SK-N-SH (cell line): ENCODE measurements at regions not wholly inside any gene's neighbourhood (a gene's known extent, or its start where the extent isn't known, plus 50 kb on each side); places are given as distances from the start of the nearest gene placed in this dataset.

ENCODE experiments used
- CTCF ChIA-PET: fragments of 300-600, 350-600 bp; formaldehyde crosslinking; extraction: SDS; loops from one replicate; lab custom pipeline; 2021; lab: Yijun Ruan, JAX
- POLR2A ChIA-PET: fragments of 350-600 bp; sonication (Branson Sonifier 250); formaldehyde crosslinking; extraction: SDS; loops from one replicate; lab custom pipeline; 2020; ENCODE audit warnings: antibody characterized with exemption, inconsistent platforms; lab: Yijun Ruan, JAX
- DNase-seq: peaks from one replicate; pipeline ENCODE4 v3.0.0; 2012
- H2AFZ ChIP-seq: fragments of 200-600 bp; sonication (generic); 2 replicates; pipeline ENCODE4 v1.8.1; 2016; ENCODE audit warnings: antibody characterized with exemption, mild to moderate bottlenecking, low read depth
- H3F3A ChIP-seq: fragments of 200-600 bp; sonication (generic); replicated peaks from 2 replicates; pipeline ENCODE3; 2016; ENCODE audit warnings: antibody characterized with exemption, mild to moderate bottlenecking; ENCODE audit not compliant: insufficient read depth
- H3K27ac ChIP-seq, 2 experiments: fragments of 200-500 bp in 1 of 2; fragments of 200-600 bp in 1 of 2; sonication (Bioruptor generic) in 1 of 2; sonication (generic), shearing (Covaris generic) in 1 of 2; 2 replicates each; pipeline versions ENCODE4 v1.5.1 to v1.6.1; 2014 to 2016; ENCODE audit warnings: low read depth in 2 of 2, inconsistent platforms in 1 of 2, low read length in 1 of 2, mild to moderate bottlenecking in 1 of 2, mixed read lengths in 1 of 2
- H3K27me3 ChIP-seq: fragments of 200-600 bp; sonication (generic), shearing (Covaris generic); 2 replicates; pipeline ENCODE4 v1.6.1; 2016; ENCODE audit warnings: mixed run types; ENCODE audit not compliant: insufficient read depth
- H3K36me3 ChIP-seq, 2 experiments: fragments of 200-500 bp in 1 of 2; fragments of 200-600 bp in 1 of 2; sonication (Bioruptor generic) in 1 of 2; sonication (generic) in 1 of 2; replicated peaks in 1 of 2; 2 replicates each; pipeline versions ENCODE3 to v1.5.1; 2014 to 2016; ENCODE audit warnings: low read length in 1 of 2, mild to moderate bottlenecking in 1 of 2; ENCODE audit not compliant: insufficient read depth in 2 of 2, control insufficient read depth in 1 of 2
- H3K4me1 ChIP-seq, 2 experiments: fragments of 200-500 bp in 1 of 2; fragments of 200-600 bp in 1 of 2; sonication (Bioruptor generic) in 1 of 2; sonication (generic), shearing (Covaris generic) in 1 of 2; 2 replicates each; pipeline versions ENCODE4 v1.5.1 to v1.6.1; 2014 to 2016; ENCODE audit warnings: low read depth in 1 of 2, low read length in 1 of 2, mixed run types in 1 of 2; ENCODE audit not compliant: insufficient read depth in 2 of 2, control insufficient read depth in 1 of 2
- H3K4me2 ChIP-seq: fragments of 200-600 bp; sonication (generic), shearing (Covaris generic); 2 replicates; pipeline ENCODE4 v1.6.1; 2017; ENCODE audit warnings: mixed run types
- H3K4me3 ChIP-seq, 2 experiments: fragments of 200-500 bp in 1 of 2; fragments of 200-600 bp in 1 of 2; sonication (Bioruptor generic) in 1 of 2; sonication (generic), shearing (Covaris generic) in 1 of 2; 2 replicates each; pipeline versions ENCODE4 v1.5.1 to v1.8.1; 2014 to 2016; ENCODE audit warnings: low read depth in 2 of 2, inconsistent platforms in 1 of 2, low read length in 1 of 2, mild to moderate bottlenecking in 1 of 2, mixed read lengths in 1 of 2, moderate library complexity in 1 of 2
- H3K79me2 ChIP-seq: fragments of 200-600 bp; sonication (generic); 2 replicates; pipeline ENCODE4 v1.8.1; 2017; ENCODE audit warnings: mild to moderate bottlenecking; ENCODE audit not compliant: insufficient read depth
- H3K9ac ChIP-seq: fragments of 200-600 bp; sonication (generic); 2 replicates; pipeline ENCODE4 v1.6.1; 2017; ENCODE audit warnings: mixed run types
- H3K9me2 ChIP-seq: fragments of 200-600 bp; sonication (generic); 2 replicates; pipeline ENCODE4 v1.6.1; 2017; ENCODE audit warnings: mixed run types
- H3K9me3 ChIP-seq: fragments of 200-600 bp; sonication (generic); 2 replicates; pipeline ENCODE4 v1.6.1; 2017; ENCODE audit warnings: mixed run types, mild to moderate bottlenecking, moderate library complexity
- H4K20me1 ChIP-seq: fragments of 200-600 bp; sonication (generic); 2 replicates; pipeline ENCODE4 v1.6.1; 2017; ENCODE audit warnings: mild to moderate bottlenecking, mixed run types; ENCODE audit not compliant: insufficient read depth
- CHD2 ChIP-seq: fragments of 150-350 bp; IDR thresholded peaks from 2 replicates; pipeline ENCODE4 v1.6.1; 2018; ENCODE audit warnings: low read length; ENCODE audit not compliant: partially characterized antibody
- EP300 ChIP-seq, 2 experiments: IDR thresholded peaks; 2 replicates each; pipeline versions ENCODE4 v1.4.0 to v1.6.1; 2012; ENCODE audit warnings: borderline replicate concordance in 1 of 2, low read depth in 1 of 2, low read length in 1 of 2
- FOXJ3 ChIP-seq: sonication (generic); formaldehyde crosslinking; IDR thresholded peaks from 2 replicates; pipeline ENCODE4 v1.5.1; 2020; ENCODE audit warnings: mild to moderate bottlenecking, missing genetic modification reagents
- FOXM1 ChIP-seq: IDR thresholded peaks from 2 replicates; pipeline ENCODE4 v1.4.0; 2012; ENCODE audit warnings: low read depth, mild to moderate bottlenecking
- GABPA ChIP-seq: IDR thresholded peaks from 2 replicates; pipeline ENCODE4 v1.4.0; 2012; ENCODE audit warnings: low read depth, mild to moderate bottlenecking
- GATA2 ChIP-seq: sonication (generic); formaldehyde crosslinking; IDR thresholded peaks from 2 replicates; pipeline ENCODE4 v1.5.0; 2020; ENCODE audit warnings: mild to moderate bottlenecking, missing genetic modification reagents
- MAX ChIP-seq: IDR thresholded peaks from 2 replicates; pipeline ENCODE4 v1.4.0; 2012; ENCODE audit warnings: low read depth
- MEF2A ChIP-seq: IDR thresholded peaks from 2 replicates; pipeline ENCODE4 v1.4.0; 2012; ENCODE audit warnings: low read depth, borderline replicate concordance
- MXI1 ChIP-seq: IDR thresholded peaks from 2 replicates; pipeline ENCODE4 v1.6.1; 2012; ENCODE audit warnings: mild to moderate bottlenecking, low read depth, low read length, improper control_type of control experiment
- NRF1 ChIP-seq: IDR thresholded peaks from 2 replicates; pipeline ENCODE4 v1.6.1; 2012; ENCODE audit warnings: low read depth, mild to moderate bottlenecking, low read length
- RAD21 ChIP-seq: IDR thresholded peaks from 2 replicates; pipeline ENCODE4 v1.6.1; 2012; ENCODE audit warnings: mild to moderate bottlenecking, low read length
- REST ChIP-seq: IDR thresholded peaks from 2 replicates; pipeline ENCODE4 v1.6.1; 2012; ENCODE audit warnings: mild to moderate bottlenecking, low read depth, low read length, moderate library complexity
- SMC3 ChIP-seq: IDR thresholded peaks from 2 replicates; pipeline ENCODE4 v1.6.1; 2012; ENCODE audit warnings: low read depth, low read length, improper control_type of control experiment
- TAF1 ChIP-seq: IDR thresholded peaks from 2 replicates; pipeline ENCODE4 v1.6.1; 2012; ENCODE audit warnings: low read depth, mild to moderate bottlenecking, low read length, moderate library complexity, borderline replicate concordance
- TCF12 ChIP-seq: IDR thresholded peaks from 2 replicates; pipeline ENCODE4 v1.4.0; 2012
- USF2 ChIP-seq: fragments of 150-350 bp; IDR thresholded peaks from 2 replicates; pipeline ENCODE4 v1.6.1; 2017; ENCODE audit warnings: antibody characterized with exemption, low read length, low read depth, borderline replicate concordance
- WGBS: methylation state at CpG from one replicate; pipeline ENCODE4 v1.1.6; 2017; ENCODE audit warnings: low lambda C conversion rate; 5-methylcytosine and 5-hydroxymethylcytosine counted together

- TF ChIP-seq CHD2 = no peak
- no peak for TF ChIP-seq GATA2
- TF ChIP-seq SMC3 = no peak
- TF ChIP-seq GABPA = no peak
- TF ChIP-seq NRF1 = no peak
- TF ChIP-seq TCF12 = no peak
- no peak for TF ChIP-seq MAX
- no peak for TF ChIP-seq FOXJ3 (CRISPR knock-in tag)
- TF ChIP-seq MEF2A = no peak
- no peak for TF ChIP-seq TAF1
- no peak for TF ChIP-seq REST
- no peak for TF ChIP-seq USF2
- TF ChIP-seq RAD21 = no peak
- no peak for TF ChIP-seq EP300 (IDR thresholded peaks at IDR 0.05; ENCODE audit: borderline replicate concordance in 1 of 2, low read depth in 1 of 2, low read length in 1 of 2)
- no peak for TF ChIP-seq FOXM1
- TF ChIP-seq MXI1 = no peak
- TF ChIP-seq, all 33 proteins: peak for 0
- POLR2A ChIA-PET = no interaction called here
- Histone ChIP-seq H3K27ac (no peak overlapping the region), H4K20me1 (no peaks in the 10 kb centered on the region), H3K9me3 (no peaks in the 10 kb centered on the region), H3K4me2 (no peak overlapping the region), H3K27me3 (peaks cover 15% of the 10 kb centered on the region; the same call in 1 of the 2 replicates), H3K79me2 (no peaks in the 10 kb centered on the region), H3F3A (no peaks in the 10 kb centered on the region), H2AFZ (no peak overlapping the region), H3K4me3 (no peak overlapping the region), H3K36me3 (no peaks in the 10 kb centered on the region), H3K9me2 (no peaks in the 10 kb centered on the region), H3K9ac (no peak overlapping the region), H3K4me1 (no peaks in the 10 kb centered on the region)
- 58% methylated on average over 8 of the region's 8 CpGs for WGBS
- CTCF ChIA-PET = no interaction called here
- DNase-seq = no peak
These were observed 61.8 kb upstream of the DOCK1 start for GRCh38 chr10:126843299-126843934.
